ENCODE measurements at regions not wholly inside any gene's neighbourhood (a gene's known extent, or its start where the extent isn't known, plus 50 kb on each side); places are given as distances from the start of the nearest gene placed in this dataset.

GRCh38 chr4:56240554-56241174, 146.6 kb downstream of the AASDH start:
- no peak for DNase-seq

DNA sequence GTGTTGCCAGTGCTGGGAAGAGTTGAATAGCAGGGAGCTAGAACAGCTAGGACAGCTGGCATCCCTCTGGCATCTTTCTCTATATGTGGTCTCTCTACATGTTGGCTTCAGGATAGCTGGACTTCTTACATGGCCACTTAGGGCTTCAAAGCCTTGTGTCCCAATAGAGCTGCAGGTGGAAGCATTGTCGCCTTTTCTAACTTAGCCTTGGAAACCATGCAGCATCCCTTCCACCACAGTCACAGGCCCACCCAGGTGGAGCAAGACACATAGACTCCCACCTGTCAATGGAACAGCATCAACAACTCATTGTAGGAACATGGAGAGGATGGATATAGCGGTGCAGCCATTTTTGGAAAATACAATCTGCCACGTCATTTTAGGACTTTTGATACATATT, 149.0 kb downstream of the AASDH start:
- DNase-seq, result no peak

DNA sequence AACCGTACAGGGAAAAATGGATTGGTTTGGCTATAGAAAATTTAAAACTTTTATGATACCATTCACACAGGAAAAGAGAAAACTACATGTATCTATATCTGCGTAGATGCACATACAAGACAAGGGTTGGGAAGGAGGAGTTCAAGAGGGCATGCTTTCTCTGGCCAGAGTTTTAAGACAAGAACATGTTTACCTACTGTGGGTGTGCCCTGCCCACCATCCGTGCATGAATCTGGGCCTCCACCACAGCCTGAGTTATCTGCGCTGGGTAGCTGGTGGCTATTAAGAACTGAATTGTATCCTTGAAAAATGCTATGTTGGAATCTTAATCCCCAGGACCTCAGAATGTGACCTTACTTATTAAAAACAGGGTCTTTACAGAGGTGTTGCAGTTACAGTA, 151.6 kb downstream of the AASDH start:
- DNase-seq, result no peak

- DNase-seq, result no peak
Observed at GRCh38 chr4:56235011-56235410, 152.3 kb downstream of the AASDH start.

GRCh38 chr4:56234098-56234497, 153.2 kb downstream of the AASDH start:
- no peak for DNase-seq

- DNase-seq, result no peak
Observed at GRCh38 chr4:56231410-56231809, 155.9 kb downstream of the AASDH start.

DNA sequence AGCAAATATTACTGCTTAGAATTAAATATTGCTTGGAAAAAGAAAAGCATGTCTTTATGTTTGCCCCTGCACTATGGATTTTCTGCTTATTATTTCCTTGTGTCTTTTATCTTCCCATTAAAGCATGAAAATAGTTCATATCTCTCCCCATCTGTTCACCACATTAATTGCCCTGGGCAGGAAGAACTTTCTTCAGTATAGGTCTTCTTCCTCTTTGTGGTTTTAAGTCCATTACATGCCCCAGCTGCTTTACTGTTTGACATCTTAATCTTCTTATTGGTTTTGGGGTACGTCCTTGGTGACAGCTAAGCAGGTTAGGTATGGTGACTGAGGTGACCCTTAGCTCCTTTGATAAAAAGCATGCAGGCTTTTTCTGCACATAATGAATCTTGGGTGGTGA, 157.3 kb downstream of the AASDH start:
- DNase-seq, result no peak

GRCh38 chr4:56227301-56227835, 159.9 kb downstream of the AASDH start:
- DNase-seq, result no peak

DNA sequence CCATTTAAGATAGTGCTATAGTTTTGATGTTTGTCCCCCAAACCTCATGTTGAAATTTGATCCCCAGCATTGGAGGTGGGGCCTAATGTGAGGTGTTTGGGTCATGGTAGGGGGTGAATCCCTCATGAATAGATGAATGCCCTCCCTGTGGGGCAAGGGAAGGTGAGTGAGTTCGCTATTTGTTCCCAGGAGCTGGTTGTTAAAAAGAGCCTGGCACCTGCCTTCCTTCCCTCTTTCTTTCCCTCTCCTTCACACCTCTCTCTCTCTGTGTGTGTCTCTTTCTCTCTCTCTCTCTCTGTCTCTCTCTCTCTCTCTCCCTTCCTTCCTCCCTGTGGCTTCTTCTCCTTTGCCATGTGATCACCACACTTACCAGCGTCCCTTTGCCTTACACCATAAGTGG, 160.7 kb downstream of the AASDH start:
- no peak for DNase-seq

DNA sequence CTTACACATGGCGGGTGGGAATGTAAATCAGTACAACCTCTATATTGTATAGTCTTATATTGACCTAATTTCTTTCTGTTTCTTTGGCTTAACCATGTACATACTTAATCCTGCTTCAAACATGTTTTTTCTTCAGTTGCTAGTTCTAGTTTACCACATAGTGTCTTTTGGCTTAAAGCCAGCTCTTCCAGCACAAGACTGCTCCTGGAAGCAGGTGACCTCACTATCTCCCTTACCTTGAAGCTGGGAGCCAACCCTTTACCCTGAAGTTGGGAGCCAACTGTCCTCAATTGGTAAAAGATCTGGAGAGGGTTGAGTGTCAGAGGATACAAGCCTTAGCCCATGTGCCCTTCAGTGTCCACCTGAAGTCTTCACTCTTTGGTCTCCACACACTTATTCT, 162.7 kb downstream of the AASDH start:
- DNase-seq, result no peak

GRCh38 chr4:56222514-56222913, 164.8 kb downstream of the AASDH start:
- DNase-seq, result no peak

- DNase-seq, result no peak
Observed at GRCh38 chr4:56220261-56220660, 167.0 kb downstream of the AASDH start.

DNA sequence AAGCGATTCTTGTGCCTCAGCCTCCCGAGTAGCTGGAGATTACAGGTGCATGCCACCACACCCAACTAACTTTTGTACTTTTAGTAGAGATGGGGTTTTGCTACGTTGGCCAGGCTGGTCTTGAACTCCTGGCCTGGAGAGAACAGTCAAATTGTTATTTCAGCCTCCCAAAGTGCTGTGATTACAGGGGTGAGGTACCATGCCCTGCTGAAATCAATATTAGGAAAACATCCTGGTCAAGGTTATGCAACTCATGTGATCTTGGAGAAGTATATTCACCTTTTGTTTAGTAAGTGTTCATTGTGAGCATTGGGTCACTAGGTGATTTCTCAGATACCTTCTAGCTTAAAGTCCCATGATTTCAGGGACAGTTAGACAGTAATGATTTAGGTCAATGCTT, 167.8 kb downstream of the AASDH start:
- DNase-seq, result no peak

GRCh38 chr4:56218230-56218895, 168.9 kb downstream of the AASDH start:
- DNase-seq, result no peak

GRCh38 chr4:56217343-56217890, 169.9 kb downstream of the AASDH start:
- no peak for DNase-seq

GRCh38 chr4:56215901-56216300, 171.4 kb downstream of the AASDH start:
- DNase-seq, result no peak

DNA sequence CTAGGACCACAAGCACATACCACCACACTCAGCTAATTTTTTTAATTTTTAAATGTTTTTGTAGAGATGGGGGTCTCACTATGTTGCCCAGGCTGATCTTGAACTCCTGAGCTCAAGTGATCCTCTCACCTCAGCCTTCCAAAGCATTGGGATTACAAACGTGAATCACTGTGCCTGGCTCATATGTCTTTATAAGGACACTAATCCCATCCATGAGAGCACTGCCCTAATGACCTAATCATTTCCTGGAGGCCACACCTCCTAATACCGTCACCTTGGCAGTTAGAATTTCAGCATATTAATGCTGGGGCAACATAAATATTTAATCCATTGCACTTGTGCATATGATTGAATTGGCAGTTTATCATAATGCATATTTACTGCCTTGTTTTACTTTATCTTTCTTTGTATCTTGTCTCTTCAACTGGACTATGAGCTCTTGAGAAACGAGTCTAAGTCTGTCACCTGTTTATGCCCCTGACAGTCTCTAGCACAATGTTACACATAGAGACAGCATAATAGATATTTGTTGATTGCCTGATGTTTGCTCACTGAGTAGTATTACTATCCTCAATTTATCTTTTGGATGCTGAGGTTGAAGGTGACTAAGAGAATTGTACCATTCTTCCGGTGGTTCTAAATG, 172.0 kb downstream of the AASDH start:
- no peak for DNase-seq

GRCh38 chr4:56213543-56213942, 173.7 kb downstream of the AASDH start:
- DNase-seq, result no peak

GRCh38 chr4:56212774-56213173, 174.5 kb downstream of the AASDH start:
- DNase-seq, result no peak

GRCh38 chr4:56211202-56211601, 176.1 kb downstream of the AASDH start:
- no peak for DNase-seq

DNA sequence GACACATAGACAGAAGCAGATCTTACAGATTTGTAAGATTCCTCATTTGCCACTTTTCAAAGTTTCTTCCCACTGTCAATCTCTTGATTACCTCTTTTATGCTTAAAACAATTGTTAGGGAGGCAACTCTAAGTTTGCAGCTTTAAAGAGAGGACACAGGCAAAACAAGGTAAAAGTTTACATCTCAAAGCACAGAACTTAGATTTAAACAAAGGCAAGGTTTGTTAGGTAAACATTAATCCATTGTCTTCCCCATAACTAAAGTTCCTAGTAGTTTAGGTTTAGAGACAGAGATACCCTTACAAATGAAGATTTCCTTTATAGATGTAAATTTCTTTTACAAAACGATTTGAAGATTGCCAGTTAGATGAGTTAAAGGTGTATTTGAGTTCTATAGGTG, 176.9 kb downstream of the AASDH start:
- no peak for DNase-seq

DNA sequence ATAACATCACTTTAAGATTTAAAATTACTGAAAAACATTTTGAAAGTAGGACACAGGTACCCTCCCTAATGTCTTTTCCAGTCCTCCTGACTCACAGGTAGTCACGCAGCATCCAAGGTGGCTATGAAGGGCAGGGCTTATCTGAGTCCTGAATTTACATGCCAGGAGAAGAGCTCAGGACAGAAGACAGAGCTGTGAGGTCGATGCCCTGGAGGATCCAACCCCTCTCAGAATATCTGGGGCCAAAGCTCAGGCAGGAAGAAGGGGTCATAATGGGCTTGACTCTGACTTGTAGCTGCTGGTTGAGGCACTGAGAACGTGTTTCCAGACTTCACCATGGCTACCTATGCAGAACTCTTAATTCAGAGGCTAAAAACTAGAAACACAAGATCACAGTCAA, 177.5 kb downstream of the AASDH start:
- DNase-seq, result no peak

GRCh38 chr4:56208103-56208502, 179.2 kb downstream of the AASDH start:
- no peak for DNase-seq

DNA sequence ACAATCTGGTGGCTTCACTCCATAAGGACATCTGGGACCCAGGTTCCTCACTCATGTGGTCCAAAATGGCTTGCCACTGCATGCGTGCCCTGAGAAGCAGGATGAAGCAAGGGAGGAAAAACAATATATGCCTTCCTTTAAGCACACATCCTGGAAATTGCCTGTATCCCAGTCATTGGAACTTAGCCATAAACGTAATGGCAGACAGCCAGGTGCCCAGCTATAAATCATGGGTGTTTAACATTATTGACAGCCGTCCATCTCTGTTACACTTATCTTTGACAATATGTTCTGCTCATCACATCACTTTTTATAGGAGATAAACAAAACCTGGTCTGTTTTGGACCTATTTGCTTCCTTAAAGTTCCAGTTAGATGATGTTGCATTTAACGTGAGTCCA, 181.0 kb downstream of the AASDH start:
- DNase-seq, result no peak

All from DMS79 treated with DMSO at 0.1 percent for 48 hours (cell line).